AG04450 (cell line): ENCODE measurements at regions not wholly inside any gene's neighbourhood (a gene's known extent, or its start where the extent isn't known, plus 50 kb on each side); places are given as distances from the start of the nearest gene placed in this dataset.

Experiments used
- CTCF ChIA-PET: fragments of 300-600, 350-600 bp; formaldehyde crosslinking; extraction: SDS; loops from one replicate; lab custom pipeline; 2022; ENCODE audit warnings: antibody characterized with exemption, inconsistent platforms; lab: Charles Lee
- POLR2A ChIA-PET: fragments of 350-600 bp; formaldehyde crosslinking; extraction: SDS; loops from one replicate; lab custom pipeline; 2021; ENCODE audit warnings: antibody characterized with exemption, inconsistent platforms; lab: Yijun Ruan, JAX
- DNase-seq: peaks from one replicate; pipeline ENCODE4 v3.0.0-alpha.2; 2011; ENCODE audit warnings: low read depth, low spot score
- H3K27ac ChIP-seq: one replicate; pipeline ENCODE4 v1.5.1; 2012; ENCODE audit warnings: low read depth, low read length, control low read depth
- H3K27me3 ChIP-seq: one replicate; pipeline ENCODE4 v1.6.0; 2012; ENCODE audit warnings: low read length; ENCODE audit not compliant: control insufficient read depth, insufficient read depth
- H3K4me3 ChIP-seq: 2 replicates; pipeline ENCODE4 v1.5.1; 2011; ENCODE audit warnings: mild to moderate bottlenecking, low read depth, low read length, control low read depth
- H3K9me3 ChIP-seq: 2 replicates; pipeline ENCODE4 v1.5.1; 2012; ENCODE audit warnings: low read length; ENCODE audit not compliant: control insufficient read depth, insufficient read depth
- TF ChIP-seq, protein P1 (sequence below): IDR thresholded peaks from 2 replicates; pipeline ENCODE4 v1.5.1; 2011; ENCODE audit warnings: low read depth, low read length, control low read depth, inconsistent platforms

DNA sequence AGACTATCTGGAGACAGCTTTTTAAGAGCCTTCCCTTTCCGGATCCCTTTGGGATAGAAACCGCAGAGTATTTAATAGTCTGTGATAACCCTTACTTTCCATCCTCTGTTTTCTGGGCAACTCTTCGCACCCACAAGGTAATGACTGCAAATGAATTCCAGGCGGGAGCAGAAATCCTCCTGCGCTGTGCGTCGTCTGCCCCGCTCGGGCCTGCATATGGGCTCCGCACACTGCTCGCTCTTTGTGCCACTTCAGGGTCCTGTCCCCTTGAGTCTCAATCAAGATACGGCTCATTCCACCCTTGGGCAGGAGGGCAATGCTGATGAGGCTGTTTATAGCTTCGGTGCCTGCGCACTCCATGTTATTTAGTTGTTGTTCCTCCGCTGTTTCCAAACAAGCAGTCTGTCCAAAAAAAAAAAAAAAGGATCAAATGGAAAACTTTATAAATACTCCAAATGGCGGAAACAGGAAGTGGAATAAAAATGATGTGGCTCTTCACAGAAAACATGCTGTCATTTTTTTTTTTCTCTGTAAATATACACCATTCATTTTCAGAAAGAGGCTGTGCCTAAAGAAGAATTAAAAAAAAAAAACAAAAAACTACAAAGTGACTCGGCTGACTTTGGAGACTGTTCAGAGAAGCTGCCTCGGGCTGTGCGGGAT is 169.6 kb upstream of the GMDS start:
- Histone ChIP-seq H3K27me3 (no peaks in the 10 kb centered on the region), H3K4me3 (no peak overlapping the region), H3K9me3 (no peaks in the 10 kb centered on the region), H3K27ac (no peak overlapping the region)
- POLR2A ChIA-PET = no interaction called here
- no peak for DNase-seq
- CTCF ChIA-PET = interaction anchor here (0.6 kb wide), 1 partner anchor 31 kb away, joined by 9 read pairs; no protein-coding TSS in a partner anchor
- TF ChIP-seq, protein P1, sequence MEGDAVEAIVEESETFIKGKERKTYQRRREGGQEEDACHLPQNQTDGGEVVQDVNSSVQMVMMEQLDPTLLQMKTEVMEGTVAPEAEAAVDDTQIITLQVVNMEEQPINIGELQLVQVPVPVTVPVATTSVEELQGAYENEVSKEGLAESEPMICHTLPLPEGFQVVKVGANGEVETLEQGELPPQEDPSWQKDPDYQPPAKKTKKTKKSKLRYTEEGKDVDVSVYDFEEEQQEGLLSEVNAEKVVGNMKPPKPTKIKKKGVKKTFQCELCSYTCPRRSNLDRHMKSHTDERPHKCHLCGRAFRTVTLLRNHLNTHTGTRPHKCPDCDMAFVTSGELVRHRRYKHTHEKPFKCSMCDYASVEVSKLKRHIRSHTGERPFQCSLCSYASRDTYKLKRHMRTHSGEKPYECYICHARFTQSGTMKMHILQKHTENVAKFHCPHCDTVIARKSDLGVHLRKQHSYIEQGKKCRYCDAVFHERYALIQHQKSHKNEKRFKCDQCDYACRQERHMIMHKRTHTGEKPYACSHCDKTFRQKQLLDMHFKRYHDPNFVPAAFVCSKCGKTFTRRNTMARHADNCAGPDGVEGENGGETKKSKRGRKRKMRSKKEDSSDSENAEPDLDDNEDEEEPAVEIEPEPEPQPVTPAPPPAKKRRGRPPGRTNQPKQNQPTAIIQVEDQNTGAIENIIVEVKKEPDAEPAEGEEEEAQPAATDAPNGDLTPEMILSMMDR = no peak

DNA sequence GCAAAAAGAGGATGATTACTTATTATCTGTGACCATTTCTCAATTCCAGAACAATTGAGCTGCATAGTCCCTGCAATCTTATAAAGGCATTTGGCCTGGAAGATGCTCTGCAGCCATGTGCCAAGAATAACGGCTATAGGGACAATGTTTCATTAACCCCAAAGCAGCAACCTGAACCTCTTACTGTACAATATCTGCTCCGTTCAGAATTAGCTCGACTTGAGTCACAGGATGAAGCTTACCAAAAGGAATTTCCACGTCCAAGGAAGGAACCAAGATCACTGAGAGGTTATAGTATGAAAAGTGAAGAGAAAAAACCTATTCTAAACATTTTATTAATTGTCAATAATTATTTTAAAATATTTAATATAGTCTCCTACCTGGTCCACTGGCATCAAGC is 167.3 kb upstream of the GMDS start:
- POLR2A ChIA-PET = no interaction called here
- TF ChIP-seq, protein P1 = no peak
- DNase-seq = peak; percentile 30
- CTCF ChIA-PET = interaction anchor here (1.4 to 1.6 kb wide), 2 partner anchors 36 to 222 kb away, joined by 6 to 7 read pairs; no protein-coding TSS in a partner anchor
- peaks cover 4% of the 10 kb centered on the region for H3K27me3 ChIP-seq
- no peak overlapping the region for H3K4me3 ChIP-seq
- H3K9me3 ChIP-seq = no peaks in the 10 kb centered on the region
- H3K27ac ChIP-seq = peak overlapping the region; percentile 31

DNA sequence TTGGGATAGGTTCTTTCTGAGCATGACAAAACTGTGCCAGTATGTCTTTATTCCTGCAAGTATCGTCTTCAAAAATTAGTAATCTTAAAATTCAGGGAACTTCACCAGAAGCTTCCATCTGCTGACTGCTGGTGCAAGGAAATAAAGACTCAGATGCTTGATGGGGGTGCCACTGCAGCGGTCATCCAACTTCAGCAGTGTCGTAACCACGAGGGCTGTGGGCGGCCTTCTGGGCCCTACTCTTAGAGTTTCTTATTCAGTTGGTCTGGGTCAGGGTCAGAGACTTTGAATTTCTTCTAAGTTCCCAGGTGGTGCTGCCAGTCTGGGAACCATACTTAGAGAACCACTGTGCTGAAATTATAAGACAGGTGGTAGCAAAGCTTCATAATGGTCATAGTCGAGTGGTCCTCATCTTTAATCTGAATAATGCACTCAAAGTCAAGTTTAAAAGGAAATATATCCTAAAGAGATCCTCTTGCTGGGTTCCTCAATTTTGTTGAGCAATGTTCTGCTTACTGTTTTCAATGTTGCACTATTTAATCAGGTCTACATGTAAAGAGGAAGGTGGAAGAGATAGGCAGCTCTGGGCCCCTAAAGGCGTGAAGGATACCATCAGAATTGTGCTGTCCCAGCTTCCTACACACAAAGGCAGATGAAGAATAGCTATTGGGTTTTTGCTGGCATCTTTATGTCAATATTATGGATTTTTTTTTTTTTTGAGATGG is 165.4 kb upstream of the GMDS start:
- Histone ChIP-seq H3K27ac (no peak overlapping the region), H3K4me3 (no peak overlapping the region), H3K27me3 (peaks cover 4% of the 10 kb centered on the region), H3K9me3 (no peaks in the 10 kb centered on the region)
- TF ChIP-seq, protein P1 = no peak
- ChIA-PET CTCF (interaction anchor here (1.6 to 1.7 kb wide), 2 partner anchors 224 to 814 kb away, joined by 4 to 6 read pairs; no protein-coding TSS in a partner anchor), POLR2A (no interaction called here)
- no peak for DNase-seq

DNA sequence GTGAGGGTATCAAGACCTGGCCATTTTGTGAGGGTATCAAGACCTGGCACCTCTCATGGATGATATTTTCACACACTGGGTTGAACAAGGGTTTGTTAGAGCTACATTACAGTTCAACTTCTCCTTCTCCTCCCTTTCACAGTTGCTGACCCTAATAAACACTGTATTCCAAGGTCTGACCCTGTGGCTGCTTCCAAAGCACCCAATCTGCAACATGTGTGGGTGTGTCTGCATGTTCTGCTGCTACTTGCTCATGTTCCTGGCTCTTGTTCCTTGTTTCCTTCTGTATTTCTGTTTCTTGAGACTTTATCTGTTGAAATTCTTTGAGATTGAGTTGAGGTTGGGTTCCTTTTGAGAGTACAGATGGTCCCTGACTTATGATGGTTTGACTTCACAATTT is 162.1 kb upstream of the GMDS start:
- ChIA-PET POLR2A (no interaction called here), CTCF (no interaction called here)
- TF ChIP-seq, protein P1 = no peak
- no peak for DNase-seq
- Histone ChIP-seq H3K4me3 (no peak overlapping the region), H3K27ac (no peak overlapping the region), H3K27me3 (peaks cover 4% of the 10 kb centered on the region), H3K9me3 (no peaks in the 10 kb centered on the region)
